ENCODE measurements at regions not wholly inside any gene's neighbourhood (a gene's known extent, or its start where the extent isn't known, plus 50 kb on each side); places are given as distances from the start of the nearest gene placed in this dataset.
"Not testable (repeated sequence)": the region's sequence is repeated elsewhere in the genome, so short reads cannot be mapped to it uniquely, and the experiment has no call there.

DNA sequence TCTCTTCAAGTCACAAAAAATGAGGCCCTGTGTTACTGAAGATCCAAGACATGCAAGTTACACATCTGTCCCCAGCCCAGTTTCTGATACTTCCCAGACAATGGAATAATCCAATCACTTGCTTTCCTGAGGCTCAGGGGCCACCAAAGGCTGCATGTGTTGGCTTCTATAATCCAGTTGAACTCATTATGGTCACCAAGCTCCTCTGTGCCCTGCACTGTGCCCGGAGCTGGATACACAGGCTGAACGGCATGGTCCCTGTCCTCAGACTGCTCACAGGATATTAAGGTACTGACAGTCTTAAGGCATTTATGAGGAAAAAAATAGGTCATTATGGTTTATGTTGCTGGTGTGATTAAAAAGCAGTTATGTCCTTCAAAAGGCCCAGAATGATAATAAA lies 117.0 kb upstream of the SYT6 start:
- DNase-seq (ENCODE audit: low read depth in 4 of 4, low spot score in 3 of 4), result no peak

DNA sequence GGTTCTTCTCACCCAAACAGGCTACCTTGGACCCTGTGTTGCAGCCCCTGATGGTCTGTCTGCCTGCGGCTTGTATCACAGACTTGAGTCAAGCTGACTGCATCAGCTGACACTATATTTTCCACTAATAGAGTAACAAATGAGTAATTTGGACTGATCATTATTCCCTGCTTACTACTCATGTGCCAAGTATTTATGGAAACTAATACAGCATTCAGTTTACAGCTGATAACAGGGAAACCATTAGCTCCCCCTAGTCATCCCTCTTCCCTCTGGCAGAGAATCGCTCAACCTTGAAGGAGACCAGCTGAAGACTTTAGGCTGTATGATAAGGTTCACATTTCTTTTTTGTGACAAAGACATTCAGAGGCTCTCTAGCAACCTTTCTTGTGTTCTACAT lies 116.6 kb upstream of the SYT6 start:
- DNase-seq (ENCODE audit: low read depth in 4 of 4, low spot score in 3 of 4), result no peak

DNA sequence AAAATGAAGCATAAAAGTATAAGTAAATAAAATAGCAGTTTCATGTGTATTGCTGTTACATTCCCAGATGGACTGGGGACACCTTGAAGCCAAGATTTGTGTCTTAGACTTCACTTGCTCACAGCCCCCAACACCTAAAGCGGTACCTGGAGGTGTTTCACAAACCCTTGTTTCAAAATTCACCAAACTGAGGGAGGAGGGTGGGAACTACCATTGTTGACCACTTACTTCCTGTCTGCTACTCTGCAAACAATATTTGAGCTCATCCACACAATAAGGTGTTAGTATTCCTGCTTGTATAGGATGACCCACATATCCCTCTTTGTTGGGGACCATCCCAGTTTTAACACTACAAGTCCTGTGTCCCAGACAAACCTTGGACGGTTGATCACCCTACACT lies 115.9 kb upstream of the SYT6 start:
- no peak for DNase-seq (ENCODE audit: low read depth in 4 of 4, low spot score in 3 of 4)

- DNase-seq (ENCODE audit: low read depth in 4 of 4, low spot score in 3 of 4), result no peak
These were observed 109.7 kb upstream of the SYT6 start for GRCh38 chr1:114263343-114263742.

DNA sequence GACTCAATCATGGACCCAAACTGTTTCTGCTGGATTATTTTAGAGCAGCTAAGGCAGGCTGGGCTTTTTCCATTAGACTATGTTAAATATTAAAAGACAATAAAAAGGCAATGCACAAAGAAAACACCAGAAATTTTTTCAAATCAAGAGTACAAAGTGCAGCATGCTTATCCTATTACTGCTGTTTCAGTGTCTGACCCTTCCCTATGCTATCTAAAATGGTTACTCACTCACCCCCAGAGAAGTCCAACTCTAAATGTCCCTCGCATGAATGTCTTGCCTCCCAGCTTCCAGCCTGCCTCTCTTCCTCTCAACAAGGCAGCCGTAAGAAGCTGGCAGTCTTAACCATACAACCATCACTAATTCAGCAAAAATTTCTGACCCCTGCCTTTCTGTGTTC lies 108.7 kb upstream of the SYT6 start:
- no peak for DNase-seq (ENCODE audit: low read depth in 4 of 4, low spot score in 3 of 4)

- DNase-seq (ENCODE audit: low read depth in 4 of 4, low spot score in 3 of 4), result no peak
These were observed 107.3 kb upstream of the SYT6 start for GRCh38 chr1:114260805-114261484.

DNA sequence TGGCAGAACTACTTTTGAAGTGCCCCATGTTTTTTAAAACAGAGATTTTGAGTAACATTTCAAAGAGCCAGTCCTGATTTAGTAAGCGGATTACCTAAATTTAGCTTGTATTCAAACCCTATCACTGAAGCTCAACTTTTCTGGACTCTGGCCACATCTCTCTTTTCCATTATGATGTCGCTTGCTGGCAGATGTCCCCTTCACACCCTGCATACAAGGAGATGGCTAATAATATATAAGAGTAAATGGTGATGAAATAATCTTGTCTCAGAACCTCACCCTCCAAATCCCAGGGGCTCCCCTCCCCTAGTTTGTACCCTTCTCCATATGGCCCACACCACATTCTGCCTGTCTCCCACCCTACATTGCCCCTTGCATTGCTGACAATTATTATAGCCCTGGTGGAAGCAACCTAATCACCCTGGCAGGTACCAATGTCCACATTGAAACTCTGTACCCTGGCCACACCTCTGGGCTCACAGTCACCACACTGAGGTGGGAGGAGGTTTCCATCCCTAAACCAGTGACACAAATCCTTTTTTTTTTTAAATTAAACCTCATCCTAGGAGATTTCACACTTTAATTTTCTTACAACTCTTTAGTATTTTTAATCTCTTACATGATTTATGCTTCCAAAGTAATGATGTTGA lies 106.0 kb upstream of the SYT6 start:
- DNase-seq (ENCODE audit: low read depth in 4 of 4, low spot score in 3 of 4), result no peak

GRCh38 chr1:114258633-114259032 lies 105.0 kb upstream of the SYT6 start:
- no peak for DNase-seq (ENCODE audit: low read depth in 4 of 4, low spot score in 3 of 4)

- DNase-seq (ENCODE audit: low read depth in 4 of 4, low spot score in 3 of 4), result no peak
These were observed 104.4 kb upstream of the SYT6 start for GRCh38 chr1:114258074-114258473.

- DNase-seq (ENCODE audit: low read depth in 4 of 4, low spot score in 3 of 4), result no peak
These were observed 103.9 kb upstream of the SYT6 start for GRCh38 chr1:114257554-114257953.

DNA sequence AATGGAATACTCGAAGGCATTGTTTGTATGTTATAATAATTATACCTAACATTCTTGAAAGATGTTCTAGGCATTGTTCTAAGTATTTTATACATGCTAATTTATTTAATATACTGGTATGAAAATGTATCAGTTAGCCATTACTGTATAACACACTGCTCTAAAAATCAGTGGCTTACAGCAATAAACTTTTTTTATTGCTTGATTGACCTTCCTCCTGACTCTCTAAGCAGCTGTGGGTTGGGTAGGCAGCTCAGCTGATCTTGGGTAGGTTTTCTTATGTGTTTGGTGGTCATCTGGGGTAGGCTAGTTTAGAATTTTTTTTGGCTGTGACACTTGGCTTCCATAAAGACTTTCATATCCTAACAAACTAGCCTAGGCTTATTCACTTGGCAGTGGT lies 100.2 kb upstream of the SYT6 start:
- DNase-seq (ENCODE audit: low read depth in 4 of 4, low spot score in 3 of 4), result no peak

GRCh38 chr1:114251573-114251939 lies 97.9 kb upstream of the SYT6 start:
- DNase-seq (ENCODE audit: low read depth in 4 of 4, low spot score in 3 of 4), result no peak

- DNase-seq (ENCODE audit: low read depth in 4 of 4, low spot score in 3 of 4), result no peak
These were observed 97.3 kb upstream of the SYT6 start for GRCh38 chr1:114250683-114251572.

DNA sequence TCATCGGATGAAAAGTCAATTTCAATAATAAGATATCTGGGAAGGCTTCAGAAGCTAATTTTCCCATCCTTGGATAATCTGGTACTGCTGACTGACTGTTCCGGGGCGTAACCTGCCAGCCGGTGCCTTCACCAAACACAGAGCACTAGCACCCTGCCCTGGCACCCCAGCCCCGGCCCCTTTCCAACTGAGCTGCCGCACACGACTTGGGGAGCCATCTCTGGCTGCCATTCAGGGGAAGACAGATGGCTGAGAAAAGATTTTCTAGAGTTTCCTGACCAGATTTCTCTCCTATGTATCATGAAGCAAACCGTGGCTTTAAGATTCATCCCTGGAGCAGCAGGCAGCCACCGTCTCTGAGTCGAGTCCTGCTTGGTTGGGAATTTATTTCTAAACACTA lies 96.0 kb upstream of the SYT6 start:
- no peak for DNase-seq (ENCODE audit: low read depth in 4 of 4, low spot score in 3 of 4)

- no peak for DNase-seq (ENCODE audit: low read depth in 4 of 4, low spot score in 3 of 4)
These were observed 94.5 kb upstream of the SYT6 start for GRCh38 chr1:114248162-114248561.

GRCh38 chr1:114242531-114243210 lies 89.0 kb upstream of the SYT6 start:
- DNase-seq (ENCODE audit: low read depth in 4 of 4, low spot score in 3 of 4), result not testable (repeated sequence)

DNA sequence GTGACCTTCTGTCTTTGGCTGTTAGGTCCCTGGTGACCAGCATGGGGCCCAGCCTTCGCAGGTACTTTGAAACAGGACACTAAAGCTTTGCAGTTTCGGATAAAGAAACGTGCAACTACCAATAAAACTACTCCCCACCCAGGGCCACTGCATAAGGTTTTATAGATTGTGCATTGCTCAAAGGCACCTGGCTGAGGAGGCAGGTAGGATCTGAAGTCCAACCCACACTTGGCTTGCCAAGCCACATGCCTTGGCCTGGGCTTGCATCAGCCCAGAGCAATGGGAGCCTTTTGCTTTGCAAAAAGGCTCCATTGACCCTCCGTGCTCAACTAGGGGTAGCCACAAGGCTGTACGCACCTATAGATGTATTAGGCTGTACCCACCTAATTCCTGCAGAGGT lies 84.4 kb upstream of the SYT6 start:
- no peak for DNase-seq (ENCODE audit: low read depth in 4 of 4, low spot score in 3 of 4)

- no peak for DNase-seq (ENCODE audit: low read depth in 4 of 4, low spot score in 3 of 4)
These were observed 82.8 kb upstream of the SYT6 start for GRCh38 chr1:114236517-114236916.

- DNase-seq (ENCODE audit: low read depth in 4 of 4, low spot score in 3 of 4), result no peak
These were observed 82.3 kb upstream of the SYT6 start for GRCh38 chr1:114235960-114236359.

GRCh38 chr1:114235281-114235680 lies 81.6 kb upstream of the SYT6 start:
- no peak for DNase-seq (ENCODE audit: low read depth in 4 of 4, low spot score in 3 of 4)

- no peak for DNase-seq (ENCODE audit: low read depth in 4 of 4, low spot score in 3 of 4)
These were observed 80.9 kb upstream of the SYT6 start for GRCh38 chr1:114234408-114235124.

Data from left renal pelvis (tissue), 4 donors.